ENCODE measurements at regions not wholly inside any gene's neighbourhood (a gene's known extent, or its start where the extent isn't known, plus 50 kb on each side); places are given as distances from the start of the nearest gene placed in this dataset.

- no peak for DNase-seq
- Mint-ChIP-seq H3K4me3 (no peak overlapping the region), H3K9me3 (peaks cover 10 to 23% of the 10 kb centered on the region in 2 donors), H3K36me3 (ENCODE audit: insufficient read depth) (no peaks in the 10 kb centered on the region), H3K4me1 (ENCODE audit: low read depth in 2 of 2) (no peaks in the 10 kb centered on the region), H3K27ac (no peak overlapping the region), H3K27me3 (peaks cover 0 to 19% of the 10 kb centered on the region in 2 donors)
- no peak for ATAC-seq (replicated peaks)
Measured at GRCh38 chr1:56430141-56430839, 149.1 kb downstream of the PLPP3 start.

- Mint-ChIP-seq H3K4me1 (ENCODE audit: low read depth in 2 of 2) (no peaks in the 10 kb centered on the region), H3K27me3 (peaks cover 0 to 19% of the 10 kb centered on the region in 2 donors), H3K27ac (no peak overlapping the region), H3K4me3 (no peak overlapping the region), H3K9me3 (peaks cover 12 to 23% of the 10 kb centered on the region in 2 donors), H3K36me3 (ENCODE audit: insufficient read depth) (no peaks in the 10 kb centered on the region)
- DNase-seq (no peak), ATAC-seq (replicated peaks) (no peak)
Measured at GRCh38 chr1:56429288-56429687, 150.1 kb downstream of the PLPP3 start.

GRCh38 chr1:56426587-56427381 is 152.6 kb downstream of the PLPP3 start:
- H3K4me1 Mint-ChIP-seq (ENCODE audit: low read depth in 2 of 2), result no peaks in the 10 kb centered on the region
- peaks cover 7 to 23% of the 10 kb centered on the region in 2 donors for H3K9me3 Mint-ChIP-seq
- no peak for ATAC-seq (replicated peaks)
- H3K4me3 Mint-ChIP-seq, result no peak overlapping the region
- peaks cover 0 to 19% of the 10 kb centered on the region in 2 donors for H3K27me3 Mint-ChIP-seq
- H3K36me3 Mint-ChIP-seq (ENCODE audit: insufficient read depth), result no peaks in the 10 kb centered on the region
- DNase-seq, result no peak
- no peak overlapping the region for H3K27ac Mint-ChIP-seq

GRCh38 chr1:56425494-56426037 is 153.8 kb downstream of the PLPP3 start:
- Mint-ChIP-seq H3K27me3 (peaks cover 0 to 19% of the 10 kb centered on the region in 2 donors), H3K27ac (no peak overlapping the region), H3K36me3 (ENCODE audit: insufficient read depth) (no peaks in the 10 kb centered on the region), H3K4me1 (ENCODE audit: low read depth in 2 of 2) (no peaks in the 10 kb centered on the region), H3K4me3 (no peak overlapping the region), H3K9me3 (peaks cover 7 to 23% of the 10 kb centered on the region in 2 donors)
- no peak for ATAC-seq (replicated peaks)
- DNase-seq, result no peak

- H3K9me3 Mint-ChIP-seq, result peaks cover 7 to 23% of the 10 kb centered on the region in 2 donors
- DNase-seq, result no peak
Measured at GRCh38 chr1:56424744-56425493, 154.4 kb downstream of the PLPP3 start.

GRCh38 chr1:56423716-56424115 is 155.6 kb downstream of the PLPP3 start:
- no peak for ATAC-seq (replicated peaks)
- DNase-seq, result no peak
- no peaks in the 10 kb centered on the region for H3K36me3 Mint-ChIP-seq (ENCODE audit: insufficient read depth)
- no peaks in the 10 kb centered on the region for H3K4me1 Mint-ChIP-seq (ENCODE audit: low read depth in 2 of 2)
- H3K4me3 Mint-ChIP-seq, result no peak overlapping the region
- H3K27me3 Mint-ChIP-seq, result peaks cover 0 to 19% of the 10 kb centered on the region in 2 donors
- H3K27ac Mint-ChIP-seq, result no peak overlapping the region
- H3K9me3 Mint-ChIP-seq, result peaks cover 7 to 23% of the 10 kb centered on the region in 2 donors

More at GRCh38 chr1:56424744-56425493, 154.4 kb downstream of the PLPP3 start:
- peak; percentile 46 for ATAC-seq (replicated peaks)
- Mint-ChIP-seq H3K4me3 (no peak overlapping the region), H3K27ac (no peak overlapping the region), H3K4me1 (ENCODE audit: low read depth in 2 of 2) (no peaks in the 10 kb centered on the region), H3K36me3 (ENCODE audit: insufficient read depth) (no peaks in the 10 kb centered on the region), H3K27me3 (peaks cover 0 to 19% of the 10 kb centered on the region in 2 donors)

- no peak for ATAC-seq (replicated peaks)
- Mint-ChIP-seq H3K27ac (no peak overlapping the region), H3K27me3 (no peaks in the 10 kb centered on the region), H3K9me3 (peaks cover 2 to 8% of the 10 kb centered on the region in 2 donors), H3K4me1 (ENCODE audit: low read depth in 2 of 2) (no peaks in the 10 kb centered on the region), H3K4me3 (no peak overlapping the region), H3K36me3 (ENCODE audit: insufficient read depth) (no peaks in the 10 kb centered on the region)
- DNase-seq, result no peak
Measured at GRCh38 chr1:56418151-56418631, 161.2 kb downstream of the PLPP3 start.

- no peak overlapping the region for H3K27ac Mint-ChIP-seq
- H3K27me3 Mint-ChIP-seq, result no peaks in the 10 kb centered on the region
- ATAC-seq (replicated peaks), result no peak
- H3K4me1 Mint-ChIP-seq (ENCODE audit: low read depth in 2 of 2), result no peaks in the 10 kb centered on the region
- no peak for DNase-seq
- no peaks in the 10 kb centered on the region for H3K36me3 Mint-ChIP-seq (ENCODE audit: insufficient read depth)
- H3K4me3 Mint-ChIP-seq, result no peak overlapping the region
- peaks cover 2 to 8% of the 10 kb centered on the region in 2 donors for H3K9me3 Mint-ChIP-seq
Measured at GRCh38 chr1:56417646-56418045, 161.7 kb downstream of the PLPP3 start.

- H3K9me3 Mint-ChIP-seq, result peaks cover 2 to 8% of the 10 kb centered on the region in 2 donors
Measured at GRCh38 chr1:56416495-56416894, 162.9 kb downstream of the PLPP3 start.

GRCh38 chr1:56415720-56416119 is 163.6 kb downstream of the PLPP3 start:
- Mint-ChIP-seq H3K4me1 (ENCODE audit: low read depth in 2 of 2) (no peaks in the 10 kb centered on the region), H3K4me3 (no peak overlapping the region)
- no peak for ATAC-seq (replicated peaks)

More at GRCh38 chr1:56416495-56416894, 162.9 kb downstream of the PLPP3 start:
- DNase-seq (no peak), ATAC-seq (replicated peaks) (no peak)
- Mint-ChIP-seq H3K4me1 (ENCODE audit: low read depth in 2 of 2) (no peaks in the 10 kb centered on the region), H3K36me3 (ENCODE audit: insufficient read depth) (no peaks in the 10 kb centered on the region), H3K4me3 (no peak overlapping the region), H3K27me3 (no peaks in the 10 kb centered on the region), H3K27ac (no peak overlapping the region)

GRCh38 chr1:56415258-56415657 is 164.1 kb downstream of the PLPP3 start:
- no peak overlapping the region for H3K27ac Mint-ChIP-seq
- peaks cover 2 to 8% of the 10 kb centered on the region in 2 donors for H3K9me3 Mint-ChIP-seq
- ATAC-seq (replicated peaks) (no peak), DNase-seq (no peak)
- H3K4me3 Mint-ChIP-seq, result no peak overlapping the region
- H3K36me3 Mint-ChIP-seq (ENCODE audit: insufficient read depth), result no peaks in the 10 kb centered on the region
- no peaks in the 10 kb centered on the region for H3K4me1 Mint-ChIP-seq (ENCODE audit: low read depth in 2 of 2)
- no peaks in the 10 kb centered on the region for H3K27me3 Mint-ChIP-seq

More at GRCh38 chr1:56415720-56416119, 163.6 kb downstream of the PLPP3 start:
- Mint-ChIP-seq H3K27ac (no peak overlapping the region), H3K9me3 (peaks cover 2 to 8% of the 10 kb centered on the region in 2 donors), H3K36me3 (ENCODE audit: insufficient read depth) (no peaks in the 10 kb centered on the region), H3K27me3 (no peaks in the 10 kb centered on the region)
- DNase-seq, result no peak

GRCh38 chr1:56414728-56415224 is 164.6 kb downstream of the PLPP3 start:
- Mint-ChIP-seq H3K4me3 (no peak overlapping the region), H3K27me3 (no peaks in the 10 kb centered on the region), H3K36me3 (ENCODE audit: insufficient read depth) (no peaks in the 10 kb centered on the region), H3K27ac (no peak overlapping the region), H3K4me1 (ENCODE audit: low read depth in 2 of 2) (no peaks in the 10 kb centered on the region), H3K9me3 (peaks cover 2 to 8% of the 10 kb centered on the region in 2 donors)
- DNase-seq, result no peak
- no peak for ATAC-seq (replicated peaks)

Data from effector memory CD8-positive, alpha-beta T cell (primary cell).